ENCODE measurements at regions not wholly inside any gene's neighbourhood (a gene's known extent, or its start where the extent isn't known, plus 50 kb on each side); places are given as distances from the start of the nearest gene placed in this dataset.

DNA sequence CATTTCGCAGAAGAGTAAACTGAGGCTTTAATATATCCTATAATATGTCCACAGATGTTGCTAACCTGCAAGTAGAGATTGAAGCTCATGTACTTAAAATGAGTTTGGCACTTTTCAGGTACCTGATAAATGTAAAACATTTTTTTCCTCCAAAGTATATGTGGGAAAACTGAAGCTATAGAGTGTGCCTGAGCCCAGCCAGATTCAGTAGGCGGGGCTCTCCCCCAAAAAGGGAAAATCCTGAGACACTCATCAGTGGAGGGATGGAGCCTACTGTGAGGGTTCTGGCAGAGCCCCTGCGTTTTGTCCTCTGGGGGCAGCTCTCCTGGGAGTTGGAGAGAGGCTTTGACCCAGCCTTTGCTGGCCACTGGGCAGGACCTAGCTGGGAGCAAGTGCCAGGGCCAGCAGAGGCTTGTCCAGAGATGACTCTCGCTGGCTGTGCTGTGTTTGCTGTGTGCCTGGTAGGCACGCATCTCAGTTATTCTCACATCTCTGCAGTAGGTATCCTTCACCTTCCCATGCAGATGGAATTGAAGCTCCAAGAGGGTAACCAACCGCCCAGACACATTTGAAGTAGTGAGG, 81.1 kb upstream of the SPRY4 start:
- Histone ChIP-seq H3K9me3 (no peaks in the 10 kb centered on the region), H3K4me3 (no peak overlapping the region), H3K27ac (no peak overlapping the region), H3K4me1 (peaks cover 0 to 6% (median 0%) of the 10 kb centered on the region in 12 donors), H3K27me3 (no peaks in the 10 kb centered on the region), H3K36me3 (no peaks in the 10 kb centered on the region)
- intact Hi-C loops (cut with DNase I), result loop anchor here in 1 of 10 donors (1.0 kb wide), 1 partner anchor 15 kb away; no protein-coding TSS in a partner anchor
- 86 to 96% (median 91%) methylated on average over 5 to 6 of the region's 6 CpGs for whole genome bisulfite sequencing, 4 donors
- ATAC-seq (no peak), DNase-seq (no peak)
- TF ChIP-seq POLR2A (IDR thresholded peaks at IDR 0.05), result no peak
- TF ChIP-seq, protein P1, sequence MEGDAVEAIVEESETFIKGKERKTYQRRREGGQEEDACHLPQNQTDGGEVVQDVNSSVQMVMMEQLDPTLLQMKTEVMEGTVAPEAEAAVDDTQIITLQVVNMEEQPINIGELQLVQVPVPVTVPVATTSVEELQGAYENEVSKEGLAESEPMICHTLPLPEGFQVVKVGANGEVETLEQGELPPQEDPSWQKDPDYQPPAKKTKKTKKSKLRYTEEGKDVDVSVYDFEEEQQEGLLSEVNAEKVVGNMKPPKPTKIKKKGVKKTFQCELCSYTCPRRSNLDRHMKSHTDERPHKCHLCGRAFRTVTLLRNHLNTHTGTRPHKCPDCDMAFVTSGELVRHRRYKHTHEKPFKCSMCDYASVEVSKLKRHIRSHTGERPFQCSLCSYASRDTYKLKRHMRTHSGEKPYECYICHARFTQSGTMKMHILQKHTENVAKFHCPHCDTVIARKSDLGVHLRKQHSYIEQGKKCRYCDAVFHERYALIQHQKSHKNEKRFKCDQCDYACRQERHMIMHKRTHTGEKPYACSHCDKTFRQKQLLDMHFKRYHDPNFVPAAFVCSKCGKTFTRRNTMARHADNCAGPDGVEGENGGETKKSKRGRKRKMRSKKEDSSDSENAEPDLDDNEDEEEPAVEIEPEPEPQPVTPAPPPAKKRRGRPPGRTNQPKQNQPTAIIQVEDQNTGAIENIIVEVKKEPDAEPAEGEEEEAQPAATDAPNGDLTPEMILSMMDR (IDR thresholded peaks at IDR 0.05), result no peak

DNA sequence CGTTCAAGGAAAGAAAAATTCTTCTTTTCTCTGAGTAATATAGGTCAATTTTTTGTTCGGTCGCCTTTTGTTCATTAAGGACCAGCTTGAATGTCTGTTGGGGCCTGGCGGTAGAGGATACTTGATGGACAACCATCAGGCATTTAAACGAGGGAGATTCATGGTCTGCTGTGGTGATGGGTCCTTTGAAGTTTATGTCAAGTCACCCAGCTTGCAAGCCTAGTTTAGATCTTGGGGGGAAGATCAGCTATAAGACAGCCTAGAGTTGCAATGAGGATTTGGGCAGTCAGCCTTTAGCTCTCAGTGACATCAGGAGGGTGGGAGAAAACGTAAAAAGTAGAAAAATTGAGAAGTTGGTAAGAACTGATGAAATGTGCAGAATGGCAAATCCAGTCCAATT, 80.2 kb upstream of the SPRY4 start:
- ATAC-seq, result no peak
- 73 to 85% (median 80%) methylated on average over 6 of the region's 6 CpGs for WGBS, 4 donors
- no peak overlapping the region for H3K4me3 ChIP-seq
- DNase-seq, result no peak
- no peaks in the 10 kb centered on the region for H3K36me3 ChIP-seq
- no peaks in the 10 kb centered on the region for H3K27me3 ChIP-seq
- no peaks in the 10 kb centered on the region for H3K9me3 ChIP-seq
- H3K4me1 ChIP-seq, result peaks cover 0 to 6% (median 0%) of the 10 kb centered on the region in 12 donors
- no peak for TF ChIP-seq POLR2A (IDR thresholded peaks at IDR 0.05)
- TF ChIP-seq, protein P1 (IDR thresholded peaks at IDR 0.05), result no peak
- H3K27ac ChIP-seq, result peak overlapping the region in 1 of 12 donors; percentile 63
- intact Hi-C loops (cut with DNase I), result loop anchor here in 1 of 10 donors (1.0 kb wide), 1 partner anchor 16 kb away; no protein-coding TSS in a partner anchor

DNA sequence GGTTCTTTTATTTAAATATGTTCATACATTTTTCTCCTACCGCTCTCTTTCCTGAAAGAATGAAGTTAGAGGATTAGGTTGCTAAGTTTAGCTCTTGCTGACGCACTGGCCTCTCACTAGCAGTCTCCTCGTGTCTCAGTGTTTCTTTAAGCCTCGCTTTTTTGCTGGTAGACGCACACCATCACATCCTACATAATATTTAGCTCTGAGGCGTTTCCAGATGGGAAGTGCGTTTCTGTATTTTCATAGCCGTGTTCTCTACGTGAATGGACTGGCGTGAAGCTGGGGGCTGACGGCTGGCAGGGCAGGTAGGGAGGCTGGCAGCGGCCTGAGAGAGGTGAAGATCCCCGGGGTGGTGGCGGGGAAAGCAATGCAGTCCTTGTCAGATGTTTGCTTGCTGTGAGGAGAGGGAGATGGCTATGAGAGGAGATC, 79.2 kb upstream of the SPRY4 start:
- no peaks in the 10 kb centered on the region for H3K9me3 ChIP-seq
- intact Hi-C loops (cut with DNase I), result no loop called here
- H3K27ac ChIP-seq, result peak overlapping the region in 7 of 12 donors; percentile 8 to 63 (median 47)
- no peak overlapping the region for H3K4me3 ChIP-seq
- no peaks in the 10 kb centered on the region for H3K27me3 ChIP-seq
- no peaks in the 10 kb centered on the region for H3K36me3 ChIP-seq
- no peak for DNase-seq
- WGBS, 4 donors, result 65 to 77% (median 70%) methylated on average over 14 of the region's 14 CpGs
- peaks cover 0 to 12% (median 0%) of the 10 kb centered on the region in 12 donors for H3K4me1 ChIP-seq
- ATAC-seq, result peak in 2 of 4 donors; percentile 56 to 67
- TF ChIP-seq, protein P1 (IDR thresholded peaks at IDR 0.05), result no peak
- no peak for TF ChIP-seq POLR2A (IDR thresholded peaks at IDR 0.05)

DNA sequence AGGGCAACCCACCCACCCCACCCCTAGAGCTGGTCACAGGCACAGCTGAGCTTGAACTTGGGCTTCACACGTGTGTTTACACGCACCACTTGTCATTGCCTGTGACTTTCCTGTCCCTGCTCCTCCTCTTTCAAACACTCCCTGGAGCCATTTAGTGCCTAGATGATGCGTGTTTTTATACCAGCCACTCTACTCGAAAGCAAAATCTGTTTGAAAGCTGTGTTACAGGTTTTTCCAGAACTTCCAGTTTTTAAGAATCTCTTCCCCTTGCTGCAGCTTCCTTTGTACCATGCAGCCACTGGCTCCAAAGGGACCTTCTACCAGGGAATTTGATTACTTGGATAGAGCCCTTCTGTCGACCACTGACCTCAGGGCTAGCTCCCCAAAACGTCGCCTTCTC, 78.8 kb upstream of the SPRY4 start:
- 74 to 79% (median 77%) methylated on average over 5 to 7 of the region's 7 CpGs for WGBS, 4 donors
- Histone ChIP-seq H3K27me3 (no peaks in the 10 kb centered on the region), H3K4me3 (no peak overlapping the region), H3K9me3 (no peaks in the 10 kb centered on the region), H3K36me3 (no peaks in the 10 kb centered on the region), H3K4me1 (peaks cover 0 to 12% (median 0%) of the 10 kb centered on the region in 12 donors), H3K27ac (peak overlapping the region in 5 of 12 donors; percentile 20 to 63 (median 55))
- intact Hi-C loops (cut with DNase I), result no loop called here
- no peak for DNase-seq
- no peak for ATAC-seq
- TF ChIP-seq, protein P1 (IDR thresholded peaks at IDR 0.05), result no peak
- TF ChIP-seq POLR2A (IDR thresholded peaks at IDR 0.05), result no peak

Measured in heart left ventricle (tissue), 16 donors.